Breast epithelium (tissue), 4 donors: ENCODE measurements at regions not wholly inside any gene's neighbourhood (a gene's known extent, or its start where the extent isn't known, plus 50 kb on each side); places are given as distances from the start of the nearest gene placed in this dataset.

ENCODE experiments used
- DNase-seq, 2 donors: peaks; one replicate each; pipeline ENCODE4 v3.0.0-alpha.2; 2019; ENCODE audit warnings: low spot score in 2 of 2
- H3K27ac ChIP-seq, 2 donors: fragments of 200-600 bp; sonication (generic) in 1 of 2; one replicate each; pipeline ENCODE4 v1.5.1; 2016 to 2019; ENCODE audit warnings: mild to moderate bottlenecking in 1 of 2
- H3K27me3 ChIP-seq, 2 donors: fragments of 200-600 bp; sonication (generic) in 1 of 2; one replicate each; pipeline versions ENCODE4 v1.5.1 to v1.6.0; 2017 to 2019; ENCODE audit warnings: control low read depth in 1 of 2, mild to moderate bottlenecking in 1 of 2
- H3K36me3 ChIP-seq: fragments of 200-600 bp; one replicate; pipeline ENCODE4 v1.5.1; 2019
- H3K4me1 ChIP-seq, 2 donors: fragments of 200-600 bp; sonication (generic); one replicate each; pipeline ENCODE4 v1.5.1; 2016 to 2019; ENCODE audit warnings: control low read depth in 1 of 2
- H3K4me3 ChIP-seq, 3 donors: fragments of 200-600 bp; sonication (generic); 1 replicate in 2 of 3; 2 replicates in 1 of 3; pipeline ENCODE4 v1.5.1; 2016 to 2019; ENCODE audit warnings: mild to moderate bottlenecking in 3 of 3, moderate library complexity in 2 of 3
- H3K9me3 ChIP-seq, 2 donors: fragments of 200-600 bp; sonication (generic) in 1 of 2; one replicate each; pipeline ENCODE4 v1.5.1; 2016 to 2019; ENCODE audit warnings: control low read depth in 1 of 2
- CTCF ChIP-seq, 3 donors: fragments of 450-650 bp; IDR thresholded peaks; one replicate each; pipeline ENCODE4 v1.5.1; 2016 to 2017; ENCODE audit warnings: antibody characterized with exemption in 3 of 3, mild to moderate bottlenecking in 3 of 3, moderate library complexity in 3 of 3
- POLR2A ChIP-seq: fragments of 450-650 bp; IDR thresholded peaks from one replicate; pipeline ENCODE4 v1.6.1; 2016; ENCODE audit warnings: antibody characterized with exemption, mild to moderate bottlenecking, moderate library complexity
- POLR2AphosphoS5 ChIP-seq, 3 donors: sonication (generic); formaldehyde crosslinking; IDR thresholded peaks; one replicate each; pipeline ENCODE4 v1.6.1; 2017; ENCODE audit warnings: antibody characterized with exemption in 3 of 3
- intact Hi-C: fragments of 100-400 bp; cut with DNase I; formaldehyde crosslinking; loops from one replicate; pipeline ENCODE4 v1.15.1; 2023; ENCODE audit warnings: low total_unique reads

DNA sequence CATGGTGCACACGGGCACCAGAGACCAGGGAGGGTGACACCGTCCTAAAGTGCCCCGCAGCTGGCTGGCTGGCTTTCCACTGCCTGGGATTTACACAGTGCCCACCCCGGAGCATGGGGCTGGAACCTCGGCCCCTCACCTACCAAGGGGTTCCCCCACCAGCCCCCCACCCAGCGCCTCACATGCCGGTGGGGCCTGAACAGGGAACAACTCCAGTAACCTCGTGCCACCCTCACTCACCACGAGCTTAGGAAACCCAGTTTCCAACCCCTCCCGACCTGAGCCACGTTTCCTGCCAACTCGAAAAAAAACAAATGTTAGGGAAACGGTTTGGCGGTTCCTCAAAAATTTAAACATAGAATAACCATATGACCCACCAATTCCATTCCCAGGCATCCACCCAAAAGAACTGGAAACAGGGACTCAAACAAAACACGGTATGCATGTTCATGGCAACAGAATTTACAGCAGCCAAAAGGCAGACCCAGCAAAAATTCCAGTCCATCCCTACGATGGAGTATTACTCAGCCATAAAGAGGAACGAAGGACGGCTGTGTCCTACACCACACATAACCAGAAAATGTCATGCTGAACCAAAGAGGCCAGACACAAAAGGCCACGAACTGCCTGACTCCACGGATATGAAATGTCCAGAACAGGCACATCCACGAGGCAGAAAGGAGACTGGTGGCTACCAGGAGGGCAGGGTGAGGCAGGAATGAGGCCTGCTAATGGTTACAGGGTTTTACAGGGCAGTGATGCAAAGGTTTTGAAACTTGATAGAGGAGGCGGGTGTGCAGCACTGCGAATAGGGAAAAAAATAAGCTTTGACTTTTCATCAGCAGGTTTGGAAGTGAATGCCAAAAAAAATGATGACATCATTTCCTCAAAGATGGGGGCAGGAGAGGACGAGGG, 68.9 kb downstream of the NCOR2 start:
- peak overlapping the region; percentile 80 to 82 for H3K27ac ChIP-seq
- H3K4me1 ChIP-seq, result peaks cover 19 to 49% of the 10 kb centered on the region in 2 donors
- H3K9me3 ChIP-seq, result no peaks in the 10 kb centered on the region
- intact Hi-C loops, result no loop called here
- no peaks in the 10 kb centered on the region for H3K36me3 ChIP-seq
- DNase-seq, result no peak
- TF ChIP-seq CTCF (IDR thresholded peaks at IDR 0.05) (no peak), POLR2AphosphoS5 (IDR thresholded peaks at IDR 0.05) (no peak), POLR2A (no peak)
- no peak overlapping the region for H3K4me3 ChIP-seq
- no peaks in the 10 kb centered on the region for H3K27me3 ChIP-seq

GRCh38 chr12:124497658-124498057, 69.8 kb downstream of the NCOR2 start:
- no peak for DNase-seq
- H3K27ac ChIP-seq, result peak overlapping the region; percentile 80 to 82
- intact Hi-C loops, result no loop called here
- H3K4me3 ChIP-seq, result peak overlapping the region in 1 of 3 donors; percentile 37
- no peaks in the 10 kb centered on the region for H3K36me3 ChIP-seq
- no peaks in the 10 kb centered on the region for H3K27me3 ChIP-seq
- TF ChIP-seq POLR2A (no peak), POLR2AphosphoS5 (IDR thresholded peaks at IDR 0.05) (no peak), CTCF (IDR thresholded peaks at IDR 0.05) (no peak)
- H3K4me1 ChIP-seq, result peaks cover 19 to 47% of the 10 kb centered on the region in 2 donors
- H3K9me3 ChIP-seq, result no peaks in the 10 kb centered on the region

GRCh38 chr12:124497039-124497438, 70.4 kb downstream of the NCOR2 start:
- Histone ChIP-seq H3K4me3 (peak overlapping the region in 1 of 3 donors; percentile 37), H3K36me3 (no peaks in the 10 kb centered on the region), H3K4me1 (peaks cover 19 to 41% of the 10 kb centered on the region in 2 donors), H3K27ac (peak overlapping the region; percentile 80 to 82), H3K27me3 (no peaks in the 10 kb centered on the region), H3K9me3 (no peaks in the 10 kb centered on the region)
- DNase-seq, result no peak
- TF ChIP-seq POLR2A (no peak), POLR2AphosphoS5 (IDR thresholded peaks at IDR 0.05) (peak in 1 of 3 donors; percentile 69)
- intact Hi-C loops, result no loop called here

DNA sequence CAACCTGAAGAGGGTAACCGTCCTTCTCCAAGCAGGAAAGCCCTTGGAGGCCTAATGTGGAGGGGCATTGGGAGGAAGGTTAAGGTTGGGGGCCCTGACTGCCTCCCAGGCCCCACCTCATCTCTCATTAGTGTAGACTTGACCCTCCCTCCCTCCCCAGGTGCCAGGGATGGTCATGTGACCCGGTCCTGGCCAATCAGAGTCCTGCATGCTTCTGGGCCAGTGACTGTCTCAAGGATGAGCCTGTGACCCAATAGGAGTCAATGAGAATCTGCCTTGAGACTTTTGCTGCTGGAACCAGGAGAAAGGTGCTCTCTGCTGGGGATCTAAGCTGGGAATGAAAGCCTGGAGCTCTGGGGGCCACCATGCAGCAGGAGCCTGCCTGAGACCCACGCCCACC, 70.8 kb downstream of the NCOR2 start:
- intact Hi-C loops, result no loop called here
- Histone ChIP-seq H3K4me3 (peak overlapping the region in 1 of 3 donors; percentile 37), H3K36me3 (no peaks in the 10 kb centered on the region), H3K9me3 (no peaks in the 10 kb centered on the region), H3K27ac (peak overlapping the region; percentile 80 to 82), H3K27me3 (no peaks in the 10 kb centered on the region), H3K4me1 (peaks cover 19 to 36% of the 10 kb centered on the region in 2 donors)
- no peak for DNase-seq
- TF ChIP-seq POLR2AphosphoS5 (IDR thresholded peaks at IDR 0.05), result no peak
- TF ChIP-seq CTCF (IDR thresholded peaks at IDR 0.05), result no peak
- no peak for TF ChIP-seq POLR2A

- no peak overlapping the region for H3K4me3 ChIP-seq
- H3K36me3 ChIP-seq, result no peaks in the 10 kb centered on the region
- H3K9me3 ChIP-seq, result no peaks in the 10 kb centered on the region
- no peak for TF ChIP-seq CTCF (IDR thresholded peaks at IDR 0.05)
- DNase-seq, result no peak
- H3K27ac ChIP-seq, result peak overlapping the region; percentile 21 to 80
- intact Hi-C loops, result no loop called here
- no peaks in the 10 kb centered on the region for H3K27me3 ChIP-seq
- peaks cover 16 to 27% of the 10 kb centered on the region in 2 donors for H3K4me1 ChIP-seq
Observed at GRCh38 chr12:124495194-124495983, 72.0 kb downstream of the NCOR2 start.
